AG04450 (cell line): ENCODE measurements at regions not wholly inside any gene's neighbourhood (a gene's known extent, or its start where the extent isn't known, plus 50 kb on each side); places are given as distances from the start of the nearest gene placed in this dataset.

Source experiments
- CTCF ChIA-PET: fragments of 300-600, 350-600 bp; formaldehyde crosslinking; extraction: SDS; loops from one replicate; lab custom pipeline; 2022; ENCODE audit warnings: antibody characterized with exemption, inconsistent platforms; lab: Charles Lee
- POLR2A ChIA-PET: fragments of 350-600 bp; formaldehyde crosslinking; extraction: SDS; loops from one replicate; lab custom pipeline; 2021; ENCODE audit warnings: antibody characterized with exemption, inconsistent platforms; lab: Yijun Ruan, JAX
- DNase-seq: peaks from one replicate; pipeline ENCODE4 v3.0.0-alpha.2; 2011; ENCODE audit warnings: low read depth, low spot score
- H3K27ac ChIP-seq: one replicate; pipeline ENCODE4 v1.5.1; 2012; ENCODE audit warnings: low read depth, low read length, control low read depth
- H3K27me3 ChIP-seq: one replicate; pipeline ENCODE4 v1.6.0; 2012; ENCODE audit warnings: low read length; ENCODE audit not compliant: control insufficient read depth, insufficient read depth
- H3K4me3 ChIP-seq: 2 replicates; pipeline ENCODE4 v1.5.1; 2011; ENCODE audit warnings: mild to moderate bottlenecking, low read depth, low read length, control low read depth
- H3K9me3 ChIP-seq: 2 replicates; pipeline ENCODE4 v1.5.1; 2012; ENCODE audit warnings: low read length; ENCODE audit not compliant: control insufficient read depth, insufficient read depth
- TF ChIP-seq, protein P1 (sequence below): IDR thresholded peaks from 2 replicates; pipeline ENCODE4 v1.5.1; 2011; ENCODE audit warnings: low read depth, low read length, control low read depth, inconsistent platforms

DNA sequence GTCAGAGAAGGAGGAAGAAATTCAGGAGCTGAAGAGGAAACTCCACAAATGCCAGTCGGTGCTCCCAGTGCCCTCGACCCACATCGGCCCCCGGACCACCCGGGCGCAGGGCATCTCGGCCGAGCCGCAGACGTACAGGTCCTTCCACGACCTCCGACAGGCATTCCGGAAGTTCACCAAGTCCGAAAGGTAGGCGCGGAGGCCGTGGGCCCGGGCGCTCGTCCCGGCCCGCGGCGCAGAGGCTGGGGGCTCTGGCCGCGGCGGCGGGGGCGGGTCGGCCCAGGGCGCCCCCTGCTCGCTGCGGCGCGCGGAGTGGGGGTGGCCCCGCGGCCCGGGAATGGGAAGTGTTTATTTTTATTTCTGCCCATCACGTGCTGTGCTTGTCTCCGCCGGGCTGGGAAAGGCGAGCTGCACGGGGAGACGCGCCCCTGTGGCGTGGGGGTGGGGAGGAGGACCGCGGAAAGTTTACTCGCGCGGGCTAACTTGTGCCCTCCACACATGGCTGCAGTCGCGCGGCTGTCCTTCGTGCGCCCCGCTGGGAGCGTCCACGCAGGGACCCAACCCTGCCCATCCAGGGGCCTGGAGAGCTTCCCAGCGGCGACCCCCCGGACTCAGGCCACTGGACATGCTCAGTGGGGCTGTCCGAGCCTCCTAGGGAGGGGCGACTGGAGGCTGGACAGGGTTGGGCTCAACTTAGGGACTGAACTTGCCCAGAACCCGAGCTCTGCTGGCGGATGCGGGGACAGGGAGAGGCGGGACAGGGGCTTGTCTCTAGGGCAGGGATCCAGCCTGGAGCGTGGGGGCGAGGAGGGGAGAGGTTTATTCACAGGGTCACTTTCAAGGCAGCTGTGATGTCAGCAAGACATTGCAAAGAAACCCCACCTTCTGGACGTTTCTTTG is 82.6 kb upstream of the PRKG1 start:
- peak overlapping the region; percentile 94 for H3K27ac ChIP-seq
- TF ChIP-seq, protein P1, sequence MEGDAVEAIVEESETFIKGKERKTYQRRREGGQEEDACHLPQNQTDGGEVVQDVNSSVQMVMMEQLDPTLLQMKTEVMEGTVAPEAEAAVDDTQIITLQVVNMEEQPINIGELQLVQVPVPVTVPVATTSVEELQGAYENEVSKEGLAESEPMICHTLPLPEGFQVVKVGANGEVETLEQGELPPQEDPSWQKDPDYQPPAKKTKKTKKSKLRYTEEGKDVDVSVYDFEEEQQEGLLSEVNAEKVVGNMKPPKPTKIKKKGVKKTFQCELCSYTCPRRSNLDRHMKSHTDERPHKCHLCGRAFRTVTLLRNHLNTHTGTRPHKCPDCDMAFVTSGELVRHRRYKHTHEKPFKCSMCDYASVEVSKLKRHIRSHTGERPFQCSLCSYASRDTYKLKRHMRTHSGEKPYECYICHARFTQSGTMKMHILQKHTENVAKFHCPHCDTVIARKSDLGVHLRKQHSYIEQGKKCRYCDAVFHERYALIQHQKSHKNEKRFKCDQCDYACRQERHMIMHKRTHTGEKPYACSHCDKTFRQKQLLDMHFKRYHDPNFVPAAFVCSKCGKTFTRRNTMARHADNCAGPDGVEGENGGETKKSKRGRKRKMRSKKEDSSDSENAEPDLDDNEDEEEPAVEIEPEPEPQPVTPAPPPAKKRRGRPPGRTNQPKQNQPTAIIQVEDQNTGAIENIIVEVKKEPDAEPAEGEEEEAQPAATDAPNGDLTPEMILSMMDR, result no peak
- DNase-seq, result no peak
- no peaks in the 10 kb centered on the region for H3K9me3 ChIP-seq
- CTCF ChIA-PET, result interaction anchor here (0.6 to 1.4 kb wide), 3 partner anchors 10 to 179 kb away, joined by 3 to 4 read pairs (median 3); no protein-coding TSS in a partner anchor
- POLR2A ChIA-PET, result interaction anchor here (0.6 to 1.6 kb wide), 2 partner anchors 9 to 50 kb away, joined by 3 to 9 read pairs; no protein-coding TSS in a partner anchor
- no peaks in the 10 kb centered on the region for H3K27me3 ChIP-seq
- H3K4me3 ChIP-seq, result peak overlapping the region; percentile 80

DNA sequence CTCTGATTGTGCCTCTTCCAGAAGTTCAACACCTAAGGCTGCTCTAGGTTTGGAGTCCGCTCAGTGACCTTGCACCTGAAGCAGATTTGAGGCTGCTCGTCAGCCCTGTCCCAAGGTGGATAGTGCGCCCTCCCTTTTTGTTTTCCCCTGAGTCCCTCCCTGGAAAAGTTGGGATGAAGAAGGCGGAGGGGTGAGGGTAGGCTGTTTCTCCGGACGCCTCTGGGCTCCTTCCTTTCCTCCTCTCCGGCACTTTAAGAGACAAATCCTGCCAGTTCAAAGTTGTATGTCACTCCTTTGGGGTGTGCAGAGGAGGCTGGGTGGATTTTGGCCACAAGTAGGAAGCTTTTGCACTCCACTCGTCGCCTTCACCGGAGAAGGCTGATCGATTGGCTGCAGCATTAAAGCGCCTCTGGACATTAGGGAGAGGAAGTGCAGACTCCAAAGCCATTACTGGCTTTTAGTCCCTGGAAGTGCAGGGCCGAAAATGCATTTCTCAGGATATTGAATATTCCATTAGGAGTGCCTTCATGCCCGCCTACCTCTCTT is 81.9 kb upstream of the PRKG1 start:
- DNase-seq, result no peak
- ChIA-PET POLR2A (interaction anchor here (1.4 to 1.6 kb wide), 2 partner anchors 8 to 397 kb away, joined by 5 to 9 read pairs; no protein-coding TSS in a partner anchor), CTCF (interaction anchor here (0.6 to 1.4 kb wide), 4 partner anchors 9 to 1187 kb away, joined by 3 to 4 read pairs (median 4); no protein-coding TSS in a partner anchor)
- H3K27me3 ChIP-seq, result no peaks in the 10 kb centered on the region
- TF ChIP-seq, protein P1, result no peak
- H3K9me3 ChIP-seq, result no peaks in the 10 kb centered on the region
- peak overlapping the region; percentile 80 for H3K4me3 ChIP-seq
- H3K27ac ChIP-seq, result peak overlapping the region; percentile 94

DNA sequence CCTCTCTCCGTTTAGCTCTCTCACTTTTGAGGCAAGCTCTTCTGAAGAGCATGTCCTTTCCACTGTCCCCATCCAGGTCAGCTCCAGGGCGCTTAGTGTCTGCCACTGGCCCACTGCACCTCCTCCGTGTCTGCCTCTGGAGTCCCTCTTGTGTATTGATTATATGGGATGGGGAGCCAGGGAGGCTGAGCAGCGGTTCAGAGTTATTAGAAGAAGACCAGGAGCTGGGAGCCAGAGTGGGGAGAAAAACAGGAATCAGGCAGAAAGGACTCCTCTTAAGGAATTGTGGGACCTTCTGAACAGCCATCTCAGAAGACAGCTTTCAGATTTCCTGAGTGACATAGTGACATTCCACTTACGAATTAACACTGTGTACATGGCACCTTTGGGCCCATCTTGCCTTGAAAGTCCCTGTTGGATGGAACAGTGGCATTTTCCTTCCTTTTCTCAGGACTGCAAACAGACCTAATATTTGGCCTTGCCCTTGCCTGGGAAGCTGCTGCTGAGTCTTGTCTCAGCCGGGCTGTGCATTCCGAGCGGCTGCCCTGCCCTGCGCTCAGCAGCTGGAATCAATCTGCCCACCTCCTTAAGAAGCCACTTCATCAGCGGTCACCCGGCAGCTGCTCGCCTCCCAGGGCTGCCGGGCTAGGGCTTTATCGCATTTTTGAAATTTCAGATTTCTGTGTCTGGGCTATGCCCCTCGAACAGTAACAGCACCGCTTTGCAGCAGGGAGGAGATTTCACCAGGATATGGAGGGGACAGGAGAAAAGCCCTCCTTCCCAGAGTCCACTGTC is 81.1 kb upstream of the PRKG1 start:
- ChIA-PET POLR2A (interaction anchor here (1.0 to 1.4 kb wide), 2 partner anchors 388 to 396 kb away, joined by 3 to 5 read pairs; no protein-coding TSS in a partner anchor), CTCF (interaction anchor here (1.0 to 1.5 kb wide), 6 partner anchors 9 to 1574 kb away, joined by 3 to 5 read pairs (median 4); no protein-coding TSS in a partner anchor)
- TF ChIP-seq, protein P1, result no peak
- Histone ChIP-seq H3K27me3 (no peaks in the 10 kb centered on the region), H3K27ac (peak overlapping the region; percentile 94), H3K9me3 (no peaks in the 10 kb centered on the region), H3K4me3 (peak overlapping the region; percentile 80)
- peak; percentile 80 for DNase-seq

DNA sequence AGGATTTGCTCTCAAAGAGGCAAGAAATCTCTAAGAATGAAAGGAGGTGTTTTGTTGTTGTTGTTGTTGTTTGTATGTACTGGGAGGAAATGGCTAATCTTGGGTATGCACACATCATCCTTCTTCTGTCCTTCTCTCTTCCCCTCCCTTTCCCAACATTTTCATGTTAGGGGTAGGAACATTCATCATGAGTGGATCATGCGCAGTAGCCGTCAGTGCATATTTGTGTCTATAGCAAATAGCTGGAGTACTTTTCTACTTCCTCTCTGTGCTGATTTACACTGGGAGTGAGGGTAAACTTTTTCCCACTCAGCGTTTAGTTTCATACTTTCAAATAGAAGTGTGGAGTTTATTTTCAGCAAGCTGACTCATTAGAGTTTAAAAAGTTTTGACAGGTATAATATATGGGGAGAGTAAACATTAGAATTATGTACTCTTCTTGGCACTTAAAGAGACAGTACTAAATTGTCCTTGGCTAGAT is 80.5 kb upstream of the PRKG1 start:
- POLR2A ChIA-PET, result interaction anchor here (1.0 to 1.4 kb wide), 2 partner anchors 388 to 396 kb away, joined by 3 to 5 read pairs; no protein-coding TSS in a partner anchor

More for the DNA sequence above, 80.5 kb upstream of the PRKG1 start:
- Histone ChIP-seq H3K4me3 (peak overlapping the region; percentile 80), H3K9me3 (no peaks in the 10 kb centered on the region), H3K27ac (peak overlapping the region; percentile 94), H3K27me3 (no peaks in the 10 kb centered on the region)
- TF ChIP-seq, protein P1, result no peak
- CTCF ChIA-PET, result interaction anchor here (1.0 to 1.5 kb wide), 4 partner anchors 12 to 1573 kb away, joined by 4 to 5 read pairs (median 4); no protein-coding TSS in a partner anchor
- DNase-seq, result peak; percentile 67
